Spleen (tissue), 11 donors: ENCODE measurements at regions not wholly inside any gene's neighbourhood (a gene's known extent, or its start where the extent isn't known, plus 50 kb on each side); places are given as distances from the start of the nearest gene placed in this dataset.
"Not testable (repeated sequence)": the region's sequence is repeated elsewhere in the genome, so short reads cannot be mapped to it uniquely, and the experiment has no call there.

Experiments
- DNase-seq: peaks from one replicate; pipeline ENCODE4 v3.0.0-alpha.2; 2020
- H3K27ac ChIP-seq, 8 donors: fragments of 200-600 bp; sonication (generic) in 7 of 8; 1 replicate in 4 of 8; 2 replicates in 4 of 8; pipeline versions ENCODE4 v1.5.0 to v1.8.0; 2016 to 2021; ENCODE audit warnings: inconsistent platforms in 4 of 8, mild to moderate bottlenecking in 4 of 8, moderate library complexity in 1 of 8
- H3K27me3 ChIP-seq, 7 donors: fragments of 200-600 bp; sonication (generic) in 6 of 7; replicated peaks in 1 of 7; 1 replicate in 4 of 7; 2 replicates in 3 of 7; pipeline versions ENCODE4 v1.5.0 to v1.8.0; 2016 to 2021; ENCODE audit warnings: inconsistent platforms in 3 of 7, mild to moderate bottlenecking in 1 of 7
- H3K36me3 ChIP-seq, 6 donors: fragments of 200-600 bp; sonication (generic) in 5 of 6; 1 replicate in 4 of 6; 2 replicates in 2 of 6; pipeline versions ENCODE4 v1.5.0 to v1.8.0; 2016 to 2021; ENCODE audit warnings: inconsistent platforms in 2 of 6
- H3K4me1 ChIP-seq, 6 donors: fragments of 200-600 bp; sonication (generic) in 5 of 6; 1 replicate in 3 of 6; 2 replicates in 3 of 6; pipeline versions ENCODE4 v1.5.0 to v1.8.0; 2016 to 2021; ENCODE audit warnings: inconsistent platforms in 3 of 6
- H3K4me3 ChIP-seq, 8 donors: fragments of 200-600 bp; sonication (generic) in 7 of 8; 1 replicate in 4 of 8; 2 replicates in 4 of 8; pipeline versions ENCODE4 v1.5.0 to v1.8.0; 2016 to 2021; ENCODE audit warnings: inconsistent platforms in 4 of 8, mild to moderate bottlenecking in 4 of 8, moderate library complexity in 2 of 8
- H3K9me3 ChIP-seq, 8 donors: fragments of 200-600 bp; sonication (generic) in 7 of 8; 1 replicate in 4 of 8; 2 replicates in 4 of 8; pipeline versions ENCODE4 v1.5.0 to v1.8.0; 2016 to 2021; ENCODE audit warnings: inconsistent platforms in 4 of 8
- CTCF ChIP-seq, 11 experiments: fragments of 200-600 bp in 7 of 11; fragments of 450-650 bp in 4 of 11; sonication (generic) in 4 of 11; IDR thresholded peaks in 8 of 11; conservative IDR thresholded peaks in 3 of 11; 1 replicate in 7 of 11; 2 replicates in 4 of 11; pipeline versions ENCODE4 v1.4.0 to v1.8.0; 2016 to 2021; ENCODE audit warnings: antibody characterized with exemption in 11 of 11, inconsistent platforms in 4 of 11, mild to moderate bottlenecking in 1 of 11
- POLR2A ChIP-seq, 3 donors: fragments of 450-650 bp; IDR thresholded peaks; one replicate each; pipeline ENCODE4 v1.5.1; 2017; ENCODE audit warnings: antibody characterized with exemption in 3 of 3, mild to moderate bottlenecking in 1 of 3
- POLR2AphosphoS5 ChIP-seq, 3 donors: sonication (generic); formaldehyde crosslinking; IDR thresholded peaks; one replicate each; pipeline ENCODE4 v1.5.1; 2017; ENCODE audit warnings: antibody characterized with exemption in 3 of 3
- WGBS, 5 donors: extraction: QIAGEN DNeasy Blood & Tissue Kit in 3 of 5; methylation state at CpG; one replicate each; pipeline versions ENCODE4 v1.1.5 to v1.1.7; 2013 to 2018; 5-methylcytosine and 5-hydroxymethylcytosine counted together
- intact Hi-C: fragments of 100-400 bp; cut with DNase I; formaldehyde crosslinking; loops from one replicate; pipeline ENCODE4 v1.15.0; 2023; ENCODE audit warnings: low total_unique reads
- donor health status: healthy with polysubstance abuse.
- donor health status: DM: no; HTN: no; CAD: no; lungs with moderate emphysema.
- donor health status: DM: no; HTN: no; CAD: no.
- donor health status: Bipolar disorder and iron deficiency.
- donor health status: healthy.
- donor health status: DM: no; HTN: no; CAD: no.
- donor health status: DM: yes; HTN: yes; CAD: no.

GRCh38 chr6:121597654-121598053 lies 162.2 kb downstream of the GJA1 start:
- Histone ChIP-seq H3K4me3 (no peak overlapping the region), H3K27me3 (no peaks in the 10 kb centered on the region), H3K9me3 (no peaks in the 10 kb centered on the region), H3K4me1 (no peaks in the 10 kb centered on the region), H3K36me3 (no peaks in the 10 kb centered on the region), H3K27ac (no peak overlapping the region)
- no peak for TF ChIP-seq POLR2A (IDR thresholded peaks at IDR 0.05)
- no peak for TF ChIP-seq CTCF (IDR thresholded peaks at IDR 0.05 in 8 of 11, conservative IDR thresholded peaks at IDR 0.05 in 3 of 11)
- TF ChIP-seq POLR2AphosphoS5 (IDR thresholded peaks at IDR 0.05), result no peak
- 90 to 96% (median 95%) methylated on average over 3 of the region's 3 CpGs for WGBS, 5 donors
- DNase-seq, result no peak
- intact Hi-C loops, result no loop called here

- DNase-seq, intact Hi-C loops, H3K9me3 ChIP-seq, H3K27me3 ChIP-seq, H3K4me3 ChIP-seq, H3K36me3 ChIP-seq, H3K27ac ChIP-seq, H3K4me1 ChIP-seq: not testable (repeated sequence)
- 88 to 97% (median 92%) methylated on average over 6 of the region's 6 CpGs for WGBS, 5 donors
These were observed 163.9 kb downstream of the GJA1 start for GRCh38 chr6:121599331-121599730.

- Histone ChIP-seq H3K4me3 (no peak overlapping the region), H3K27me3 (no peaks in the 10 kb centered on the region), H3K9me3 (no peaks in the 10 kb centered on the region), H3K36me3 (no peaks in the 10 kb centered on the region), H3K4me1 (no peaks in the 10 kb centered on the region), H3K27ac (no peak overlapping the region)
- WGBS, 5 donors, result 73 to 88% (median 82%) methylated on average over 6 of the region's 6 CpGs
- intact Hi-C loops, result no loop called here
- DNase-seq, result no peak
- TF ChIP-seq POLR2A (IDR thresholded peaks at IDR 0.05) (no peak), CTCF (IDR thresholded peaks at IDR 0.05 in 8 of 11, conservative IDR thresholded peaks at IDR 0.05 in 3 of 11) (no peak), POLR2AphosphoS5 (IDR thresholded peaks at IDR 0.05) (no peak)
These were observed 165.1 kb downstream of the GJA1 start for GRCh38 chr6:121600389-121601168.

- TF ChIP-seq POLR2AphosphoS5 (IDR thresholded peaks at IDR 0.05) (no peak), CTCF (IDR thresholded peaks at IDR 0.05 in 8 of 11, conservative IDR thresholded peaks at IDR 0.05 in 3 of 11) (no peak), POLR2A (IDR thresholded peaks at IDR 0.05) (no peak)
- no peak overlapping the region for H3K4me3 ChIP-seq
- H3K27ac ChIP-seq, result no peak overlapping the region
- intact Hi-C loops, result no loop called here
- no peak for DNase-seq
- 69 to 78% (median 76%) methylated on average over 4 of the region's 4 CpGs for WGBS, 5 donors
- no peaks in the 10 kb centered on the region for H3K9me3 ChIP-seq
- no peaks in the 10 kb centered on the region for H3K36me3 ChIP-seq
- no peaks in the 10 kb centered on the region for H3K4me1 ChIP-seq
- H3K27me3 ChIP-seq, result no peaks in the 10 kb centered on the region
These were observed 168.0 kb downstream of the GJA1 start for GRCh38 chr6:121603486-121603885.
